NOMO-1 (cell line): ENCODE measurements at regions not wholly inside any gene's neighbourhood (a gene's known extent, or its start where the extent isn't known, plus 50 kb on each side); places are given as distances from the start of the nearest gene placed in this dataset.

ENCODE experiments used
- DNase-seq, 2 experiments: peaks; one replicate each; lab custom pipeline; 2025; ENCODE audit not compliant: unreplicated experiment in 2 of 2; lab: John Stamatoyannopoulos, UW

- no peak for DNase-seq
These were observed 259.1 kb upstream of the TPM1 start for GRCh38 chr15:62783303-62783957.

GRCh38 chr15:62785881-62786828, 256.4 kb upstream of the TPM1 start:
- DNase-seq: no peak

- DNase-seq: no peak
These were observed 255.1 kb upstream of the TPM1 start for GRCh38 chr15:62787401-62787800.

GRCh38 chr15:62788224-62788623, 254.3 kb upstream of the TPM1 start:
- DNase-seq: no peak

GRCh38 chr15:62790546-62790945, 252.0 kb upstream of the TPM1 start:
- no peak for DNase-seq

DNA sequence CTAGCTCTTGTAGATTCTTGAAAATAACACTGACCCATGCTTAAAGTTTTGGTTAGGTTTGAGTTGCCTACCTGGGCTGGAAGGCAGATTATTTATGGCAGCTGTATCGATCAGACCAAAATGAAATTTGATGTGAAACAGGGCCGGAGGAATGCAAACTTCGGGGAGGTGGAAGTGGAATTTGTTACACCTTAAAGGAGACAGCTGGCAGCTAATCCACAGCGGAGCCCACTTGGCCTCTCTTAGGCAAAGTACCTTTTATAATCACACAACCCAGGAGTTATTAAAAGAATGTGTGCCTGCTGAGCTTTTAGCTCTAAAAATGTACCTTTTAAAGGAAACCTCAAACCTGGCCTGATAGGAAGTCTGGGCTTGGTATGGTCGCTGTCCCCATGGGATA, 250.9 kb upstream of the TPM1 start:
- DNase-seq: no peak

DNA sequence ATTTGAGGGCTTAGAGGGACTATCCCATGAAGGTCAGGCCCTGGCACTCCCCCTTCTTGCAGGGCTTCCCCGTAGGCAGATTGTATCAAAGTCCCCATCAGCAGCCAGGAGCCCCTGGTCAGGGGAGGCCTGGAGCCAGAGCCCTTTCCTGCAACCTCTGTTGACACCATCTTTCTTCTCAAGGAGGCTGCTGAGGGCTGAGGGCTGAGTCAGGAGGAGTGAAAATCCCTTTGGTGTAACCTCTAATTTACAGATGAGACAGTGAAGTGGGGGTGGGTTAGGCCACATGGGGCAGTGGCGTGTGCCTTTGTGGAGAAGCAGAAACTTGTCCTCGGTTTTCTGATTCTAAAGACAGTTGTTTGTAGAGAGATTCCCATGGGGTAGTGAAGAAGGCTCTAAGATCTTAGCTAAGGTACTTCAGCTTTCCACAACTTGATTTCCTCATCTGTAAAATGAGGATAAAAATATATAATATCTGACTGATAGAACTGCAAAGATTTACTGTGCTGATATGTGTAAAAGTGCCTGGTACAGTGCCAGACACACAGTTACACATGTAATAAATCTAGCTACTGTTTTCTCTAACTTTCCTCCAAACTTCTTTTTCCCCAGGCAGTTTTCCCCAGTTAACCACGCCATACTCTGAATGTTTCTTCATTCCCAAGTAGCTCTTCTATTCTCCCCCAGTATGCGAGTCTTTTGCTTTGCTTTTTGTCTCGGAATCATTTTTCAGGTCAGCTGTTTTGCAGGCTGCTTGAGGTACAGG, 249.4 kb upstream of the TPM1 start:
- no peak for DNase-seq

DNA sequence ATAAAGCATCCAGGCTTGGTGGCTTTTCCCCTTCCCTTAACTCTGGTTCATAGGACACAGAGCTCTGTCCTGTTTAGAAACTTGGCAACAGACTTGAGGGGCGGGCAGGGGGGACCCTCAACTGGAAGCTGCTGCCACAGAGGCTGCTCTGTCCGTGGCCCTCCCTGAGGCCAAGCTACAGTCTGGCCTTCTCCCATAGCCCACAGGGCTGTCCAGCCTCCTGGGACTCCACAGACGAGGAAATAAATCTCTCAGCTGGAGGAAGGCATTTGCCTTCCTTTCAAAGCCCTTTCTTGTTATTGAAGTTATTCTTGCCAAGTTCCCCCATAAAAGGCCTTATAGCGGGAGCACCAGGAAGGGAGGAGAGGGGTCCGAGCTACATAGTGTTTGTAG, 248.8 kb upstream of the TPM1 start:
- DNase-seq: no peak

DNA sequence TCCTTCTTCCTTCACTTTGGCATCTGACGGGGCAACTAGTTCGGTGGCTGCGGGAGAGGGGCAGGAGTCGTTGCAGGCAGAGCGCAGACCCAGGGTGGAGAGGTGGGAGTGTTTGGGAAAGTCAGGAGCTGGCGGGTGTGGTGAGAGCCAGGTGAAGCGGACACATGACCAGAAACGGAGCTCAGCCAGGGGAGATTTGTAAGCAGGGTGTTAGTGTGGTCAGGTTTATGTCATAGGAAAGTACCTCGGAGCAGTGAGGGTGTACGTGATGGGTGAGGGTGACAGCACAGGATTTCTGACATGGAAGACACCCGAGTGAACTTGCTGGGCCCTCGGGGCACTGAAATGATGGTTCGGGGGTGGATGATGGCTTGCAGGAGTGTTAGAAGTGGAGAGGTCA, 247.4 kb upstream of the TPM1 start:
- no peak for DNase-seq

- no peak for DNase-seq
These were observed 246.5 kb upstream of the TPM1 start for GRCh38 chr15:62795700-62796695.

- no peak for DNase-seq
These were observed 245.4 kb upstream of the TPM1 start for GRCh38 chr15:62797171-62797570.

DNA sequence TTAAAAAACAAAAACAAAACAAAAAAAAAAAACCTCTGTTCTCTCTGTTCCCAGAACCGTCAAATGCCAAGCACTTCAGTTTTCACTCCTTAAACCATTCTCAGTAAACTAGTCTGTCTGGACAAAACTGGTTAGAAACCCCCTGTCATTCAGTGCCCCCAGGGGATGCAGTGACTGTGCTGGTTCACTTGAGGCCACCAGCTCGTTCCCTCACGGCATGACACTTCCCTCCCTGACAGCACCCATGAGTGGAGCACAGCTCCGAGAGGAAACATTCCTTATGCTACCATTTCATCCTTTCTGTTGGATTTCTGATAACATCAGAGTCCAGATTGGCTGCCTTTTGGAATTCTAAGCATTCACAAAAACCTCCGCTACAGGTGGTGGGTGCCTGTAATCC, 244.0 kb upstream of the TPM1 start:
- DNase-seq: no peak

DNA sequence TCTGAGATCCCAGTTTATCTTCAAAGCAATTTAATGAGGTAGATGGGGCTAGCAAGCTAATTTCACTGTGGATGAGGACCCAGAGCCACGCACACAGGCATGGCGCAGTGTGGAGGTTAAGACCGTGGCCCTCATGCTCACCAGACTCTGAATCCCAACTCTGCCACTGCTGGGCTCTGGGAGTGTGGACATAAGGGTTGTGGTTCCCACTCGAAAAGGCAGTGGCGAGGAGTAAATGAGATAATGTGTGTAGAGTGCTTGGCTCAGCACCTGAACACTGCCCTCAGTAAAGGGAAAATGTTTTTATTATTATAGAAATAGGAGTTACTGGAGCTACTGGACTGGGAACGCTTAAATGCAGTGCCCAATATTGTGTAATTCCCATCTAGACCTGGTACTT, 243.5 kb upstream of the TPM1 start:
- no peak for DNase-seq

DNA sequence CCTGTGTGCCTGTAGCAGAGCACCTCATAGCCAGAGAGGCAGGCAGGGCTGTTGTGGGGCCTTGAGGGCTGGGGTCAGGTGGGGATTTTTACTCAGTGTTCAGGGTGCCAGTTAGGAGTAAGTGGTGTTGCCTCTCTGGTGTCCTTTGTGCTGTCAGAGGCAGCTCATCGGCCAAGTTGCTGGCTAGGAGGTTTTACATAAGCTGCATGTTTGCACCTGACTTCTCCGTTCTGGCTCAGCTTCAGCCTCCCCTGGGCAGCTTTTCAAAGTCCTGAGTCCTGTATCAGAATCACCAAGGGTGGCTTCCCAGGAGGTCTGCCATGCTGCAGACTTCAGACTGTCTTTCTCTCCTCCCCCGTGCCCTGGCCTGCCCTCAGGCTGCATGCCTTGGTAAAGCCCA, 242.6 kb upstream of the TPM1 start:
- DNase-seq: no peak

DNA sequence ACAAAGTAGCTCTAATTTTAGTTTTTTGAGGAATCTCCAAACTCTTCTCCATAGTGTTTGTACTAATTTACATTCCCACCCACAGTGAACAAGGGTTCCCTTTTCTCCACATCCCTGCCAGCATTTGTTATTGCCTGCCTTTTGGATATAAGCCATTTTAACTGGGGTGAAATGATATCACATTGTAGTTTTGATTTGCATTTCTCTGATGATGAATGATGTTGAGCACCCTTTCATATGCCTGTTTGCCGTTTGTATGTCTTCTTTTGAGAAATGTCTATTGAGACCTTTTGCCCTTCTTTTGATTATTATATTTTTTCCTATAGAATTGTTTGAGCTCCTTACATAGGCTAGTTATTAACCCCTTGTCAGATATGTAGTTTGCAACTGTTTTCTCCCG, 239.9 kb upstream of the TPM1 start:
- DNase-seq: no peak

DNA sequence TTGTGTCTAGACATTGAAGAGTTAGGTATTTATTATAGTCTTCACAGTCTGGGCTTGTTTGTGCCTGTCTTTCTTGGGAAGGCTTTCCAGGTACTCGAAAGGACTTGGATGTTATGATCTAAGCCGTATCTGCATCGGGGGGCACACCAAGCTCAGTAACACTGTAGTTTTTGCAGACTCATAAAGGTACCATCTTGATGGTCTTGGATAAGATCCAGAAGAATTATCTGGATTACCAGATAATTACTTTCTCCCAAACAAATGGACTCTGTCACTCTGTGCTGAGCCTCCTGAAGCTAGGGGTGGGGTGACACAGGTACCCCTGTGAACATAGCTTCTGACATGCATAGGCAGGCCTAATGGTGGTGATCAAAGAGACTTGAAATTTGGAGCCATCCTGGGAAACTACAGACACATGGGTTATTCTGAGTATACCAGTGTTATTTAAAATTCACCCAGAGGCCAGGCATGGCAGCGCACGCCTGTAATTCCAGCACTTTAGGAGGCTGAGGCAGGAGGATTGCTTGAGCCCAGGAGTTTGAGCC, 238.6 kb upstream of the TPM1 start:
- DNase-seq: no peak

- DNase-seq: no peak
These were observed 237.0 kb upstream of the TPM1 start for GRCh38 chr15:62805502-62805901.

- no peak for DNase-seq
These were observed 234.9 kb upstream of the TPM1 start for GRCh38 chr15:62807539-62808130.

DNA sequence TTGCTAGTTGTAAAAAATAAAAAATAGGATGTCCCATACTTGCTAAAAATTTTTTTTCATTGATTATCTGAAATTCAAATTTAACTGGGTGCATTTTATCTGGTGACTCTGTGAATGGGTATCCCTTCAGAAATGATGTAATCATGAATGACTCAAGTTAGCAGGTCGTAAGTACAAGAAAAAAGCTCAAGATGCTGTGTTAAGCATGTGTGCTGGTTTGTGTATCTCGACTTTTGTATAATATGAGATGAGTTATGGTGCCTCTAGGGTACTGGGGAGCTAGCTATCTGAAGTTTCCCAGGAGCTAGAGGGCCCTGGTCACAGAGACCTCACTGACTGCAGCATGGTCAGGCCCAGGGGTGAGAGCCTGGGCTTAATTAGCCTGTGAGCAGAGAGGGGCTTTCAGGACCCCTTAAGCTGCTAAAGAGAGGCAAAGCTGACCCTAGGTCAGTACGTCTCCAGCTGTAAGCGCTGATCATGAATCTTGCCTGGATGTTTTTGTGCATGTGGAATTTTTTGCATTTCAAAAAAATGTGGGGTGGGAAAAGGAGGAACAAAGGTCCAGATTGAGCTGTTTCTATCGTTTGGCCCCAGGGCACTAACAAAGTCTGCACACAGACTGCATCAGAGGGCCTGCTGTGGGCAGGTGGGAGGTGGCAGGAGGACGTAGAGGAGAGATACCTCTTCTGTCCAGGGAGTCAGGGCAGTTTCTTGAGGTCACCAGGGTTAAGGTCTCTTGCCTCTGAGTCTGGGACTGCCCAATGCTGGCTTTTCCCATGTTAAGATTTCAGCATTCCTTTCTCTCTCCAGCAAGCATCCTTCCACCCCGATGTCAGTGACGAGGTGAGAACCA, 233.2 kb upstream of the TPM1 start:
- no peak for DNase-seq
